ENCODE measurements at regions not wholly inside any gene's neighbourhood (a gene's known extent, or its start where the extent isn't known, plus 50 kb on each side); places are given as distances from the start of the nearest gene placed in this dataset.
A peak's percentile ranks its signal among the peaks of the same experiment; 100 is the strongest.

GRCh38 chr13:110028838-110029621 lies 242.6 kb upstream of the IRS2 start:
- H3K36me3 ChIP-seq (ENCODE audit: low read depth), result no peaks in the 10 kb centered on the region
- H3K9me2 ChIP-seq (ENCODE audit: insufficient read depth), result no peaks in the 10 kb centered on the region
- TF ChIP-seq EZH2 (IDR thresholded peaks at IDR 0.05; ENCODE audit: insufficient read depth, poor library complexity, severe bottlenecking), result no peak
- no peak for TF ChIP-seq EZH2phosphoT487 (IDR thresholded peaks at IDR 0.05; ENCODE audit: insufficient read depth, low read depth)
- H3F3A ChIP-seq (ENCODE audit: insufficient read depth), result no peaks in the 10 kb centered on the region
- H3K27me3 ChIP-seq (replicated peaks; ENCODE audit: insufficient read depth), result no peaks in the 10 kb centered on the region
- no peaks in the 10 kb centered on the region for H3K9me3 ChIP-seq (ENCODE audit: low read depth)
- 53 to 59% methylated on average over 7 of the region's 7 CpGs for WGBS, 2 experiments (ENCODE audit: low coverage in 1 of 2, low lambda C conversion rate in 2 of 2, missing lambda C conversion rate in 2 of 2)
- H2AFZ ChIP-seq, result no peak overlapping the region
- no peak overlapping the region for H3K4me2 ChIP-seq (ENCODE audit: unreplicated experiment)
- H3K4me3 ChIP-seq, result no peak overlapping the region
- no peak overlapping the region for H3K9ac ChIP-seq
- H3K79me2 ChIP-seq (ENCODE audit: insufficient read depth), result no peaks in the 10 kb centered on the region
- H3K4me1 ChIP-seq (ENCODE audit: insufficient read depth), result no peaks in the 10 kb centered on the region
- no peaks in the 10 kb centered on the region for H4K20me1 ChIP-seq (ENCODE audit: insufficient read depth)
- in situ Hi-C loops (cut with MboI), result no loop called here
- no peak overlapping the region for H3K27ac ChIP-seq
- no peak for DNase-seq

GRCh38 chr13:110028311-110028710 lies 241.9 kb upstream of the IRS2 start:
- Histone ChIP-seq H3K36me3 (ENCODE audit: low read depth) (no peaks in the 10 kb centered on the region), H2AFZ (no peak overlapping the region), H3K4me1 (ENCODE audit: insufficient read depth) (no peaks in the 10 kb centered on the region), H3K4me3 (no peak overlapping the region), H3K27ac (no peak overlapping the region), H3K79me2 (ENCODE audit: insufficient read depth) (no peaks in the 10 kb centered on the region), H3F3A (ENCODE audit: insufficient read depth) (no peaks in the 10 kb centered on the region), H3K27me3 (replicated peaks; ENCODE audit: insufficient read depth) (no peaks in the 10 kb centered on the region), H3K9ac (no peak overlapping the region), H3K4me2 (ENCODE audit: unreplicated experiment) (no peak overlapping the region), H3K9me3 (ENCODE audit: low read depth) (no peaks in the 10 kb centered on the region), H3K9me2 (ENCODE audit: insufficient read depth) (no peaks in the 10 kb centered on the region), H4K20me1 (ENCODE audit: insufficient read depth) (no peaks in the 10 kb centered on the region)
- 65 to 67% methylated on average over 4 of the region's 4 CpGs for WGBS, 2 experiments (ENCODE audit: low coverage in 1 of 2, low lambda C conversion rate in 2 of 2, missing lambda C conversion rate in 2 of 2)
- in situ Hi-C loops (cut with MboI), result no loop called here
- no peak for DNase-seq
- TF ChIP-seq EZH2phosphoT487 (IDR thresholded peaks at IDR 0.05; ENCODE audit: insufficient read depth, low read depth) (no peak), EZH2 (IDR thresholded peaks at IDR 0.05; ENCODE audit: insufficient read depth, poor library complexity, severe bottlenecking) (no peak)

DNA sequence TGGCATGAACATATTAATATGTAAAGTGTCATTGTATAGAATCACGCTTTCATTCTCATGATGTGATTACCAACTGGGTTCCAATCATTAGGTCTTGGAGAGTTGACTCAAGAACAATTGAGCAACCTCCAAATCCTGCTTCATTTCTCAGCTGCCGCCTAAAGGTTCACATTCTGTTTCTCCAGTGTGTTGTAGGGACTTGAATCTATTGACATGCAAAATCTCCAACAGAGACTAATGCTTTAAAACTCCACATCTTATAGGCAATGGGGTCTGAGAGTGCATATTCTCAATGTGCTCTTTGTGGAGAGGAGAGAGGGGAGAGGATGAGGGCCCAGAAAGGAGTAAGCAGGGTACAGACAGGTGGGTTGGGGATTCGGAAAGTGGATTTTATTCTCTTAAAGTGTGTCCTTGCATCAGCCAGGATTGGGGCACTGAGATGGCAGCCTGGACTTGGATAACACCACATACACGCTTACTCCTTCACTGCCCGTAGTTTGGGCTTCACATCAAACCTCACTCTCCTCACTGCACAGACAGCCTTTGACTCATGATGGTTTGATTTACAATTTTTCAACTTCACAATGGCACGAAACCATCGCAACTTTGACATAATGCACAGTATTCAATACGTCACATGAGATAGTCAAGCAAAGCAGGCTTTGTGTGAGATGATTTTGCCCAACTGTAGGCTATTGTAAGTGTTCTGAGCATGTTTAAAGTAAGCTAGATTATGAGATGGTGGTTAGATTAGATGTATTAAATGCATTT lies 241.3 kb upstream of the IRS2 start:
- Histone ChIP-seq H3K27me3 (replicated peaks; ENCODE audit: insufficient read depth) (no peaks in the 10 kb centered on the region), H3K9me3 (ENCODE audit: low read depth) (no peaks in the 10 kb centered on the region), H3K9ac (no peak overlapping the region), H3K27ac (no peak overlapping the region), H3K4me3 (no peak overlapping the region), H3F3A (ENCODE audit: insufficient read depth) (no peaks in the 10 kb centered on the region), H2AFZ (no peak overlapping the region), H3K4me1 (ENCODE audit: insufficient read depth) (no peaks in the 10 kb centered on the region), H3K36me3 (ENCODE audit: low read depth) (no peaks in the 10 kb centered on the region), H3K4me2 (ENCODE audit: unreplicated experiment) (no peak overlapping the region), H3K79me2 (ENCODE audit: insufficient read depth) (no peaks in the 10 kb centered on the region), H4K20me1 (ENCODE audit: insufficient read depth) (no peaks in the 10 kb centered on the region), H3K9me2 (ENCODE audit: insufficient read depth) (no peaks in the 10 kb centered on the region)
- in situ Hi-C loops (cut with MboI), result no loop called here
- no peak for DNase-seq
- 75 to 76% methylated on average over 8 of the region's 8 CpGs for WGBS, 2 experiments (ENCODE audit: low coverage in 1 of 2, low lambda C conversion rate in 2 of 2, missing lambda C conversion rate in 2 of 2)
- TF ChIP-seq EZH2 (IDR thresholded peaks at IDR 0.05; ENCODE audit: insufficient read depth, poor library complexity, severe bottlenecking), result no peak
- TF ChIP-seq EZH2phosphoT487 (IDR thresholded peaks at IDR 0.05; ENCODE audit: insufficient read depth, low read depth), result no peak

DNA sequence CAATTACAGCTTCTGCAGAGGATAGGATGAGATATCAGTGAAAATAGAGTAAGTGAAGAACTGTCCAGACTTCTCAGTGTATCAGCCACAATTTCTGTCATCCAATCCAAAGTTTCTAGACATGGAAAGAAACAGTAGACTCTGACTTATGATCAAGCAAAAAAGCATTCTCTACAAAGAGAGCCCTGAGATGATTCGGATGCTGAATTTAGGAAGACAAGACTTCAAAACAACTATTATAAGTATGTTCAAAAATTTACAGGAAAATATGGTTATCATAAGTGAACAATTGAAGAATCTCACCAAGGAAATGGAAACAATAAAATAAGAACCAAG lies 238.2 kb upstream of the IRS2 start:
- in situ Hi-C loops (cut with MboI), result no loop called here
- H3K9me3 ChIP-seq (ENCODE audit: low read depth), result no peaks in the 10 kb centered on the region
- H4K20me1 ChIP-seq (ENCODE audit: insufficient read depth), result no peaks in the 10 kb centered on the region
- H3K4me2 ChIP-seq (ENCODE audit: unreplicated experiment), result no peak overlapping the region
- no peak for TF ChIP-seq EZH2phosphoT487 (IDR thresholded peaks at IDR 0.05; ENCODE audit: insufficient read depth, low read depth)
- TF ChIP-seq EZH2 (IDR thresholded peaks at IDR 0.05; ENCODE audit: insufficient read depth, poor library complexity, severe bottlenecking), result no peak
- no peaks in the 10 kb centered on the region for H3K9me2 ChIP-seq (ENCODE audit: insufficient read depth)
- H3K4me1 ChIP-seq (ENCODE audit: insufficient read depth), result no peaks in the 10 kb centered on the region
- no peaks in the 10 kb centered on the region for H3F3A ChIP-seq (ENCODE audit: insufficient read depth)
- H3K4me3 ChIP-seq, result no peak overlapping the region
- H3K27me3 ChIP-seq (replicated peaks; ENCODE audit: insufficient read depth), result no peaks in the 10 kb centered on the region
- 0 to 3% methylated on average over 1 of the region's 1 CpG for WGBS, 2 experiments (ENCODE audit: low coverage in 1 of 2, low lambda C conversion rate in 2 of 2, missing lambda C conversion rate in 2 of 2)
- H2AFZ ChIP-seq, result no peak overlapping the region
- no peaks in the 10 kb centered on the region for H3K79me2 ChIP-seq (ENCODE audit: insufficient read depth)
- no peaks in the 10 kb centered on the region for H3K36me3 ChIP-seq (ENCODE audit: low read depth)
- no peak overlapping the region for H3K27ac ChIP-seq
- no peak overlapping the region for H3K9ac ChIP-seq
- peak; percentile 9 for DNase-seq

Data from GM23248 (cell line).